ENCODE measurements at regions not wholly inside any gene's neighbourhood (a gene's known extent, or its start where the extent isn't known, plus 50 kb on each side); places are given as distances from the start of the nearest gene placed in this dataset.

DNA sequence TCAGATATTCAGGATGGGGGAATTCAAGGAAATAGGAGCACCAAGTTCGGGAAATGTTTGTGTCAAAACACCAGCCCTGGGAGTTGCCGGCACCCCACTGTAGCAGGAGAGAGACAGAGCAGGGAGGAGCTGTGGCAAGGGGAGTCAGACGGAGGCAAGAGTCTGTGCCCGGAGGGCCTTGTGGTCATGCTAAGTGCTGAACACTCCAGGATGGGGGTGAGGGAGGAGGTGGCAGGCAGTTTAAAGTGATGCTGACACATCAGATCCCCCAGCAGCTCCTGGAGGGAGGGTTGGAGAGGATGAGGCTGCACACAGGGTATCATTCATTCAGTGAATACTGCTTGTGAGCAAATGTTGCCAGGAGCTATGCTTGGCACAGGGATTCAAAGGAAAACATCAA is 150.3 kb upstream of the ETV3 start:
- Histone ChIP-seq H3K4me3 (ENCODE audit: low read length) (no peak overlapping the region), H3K27ac (ENCODE audit: low read length) (no peak overlapping the region), H3K4me1 (ENCODE audit: control insufficient read depth, insufficient read depth, low read length) (no peaks in the 10 kb centered on the region), H3K27me3 (ENCODE audit: control insufficient read depth, insufficient read depth) (no peaks in the 10 kb centered on the region), H3K9me3 (ENCODE audit: control insufficient read depth, low read length) (no peaks in the 10 kb centered on the region)
- intact Hi-C loops (cut with DNase I), result no loop called here
- ATAC-seq (no peak), DNase-seq (no peak)
- 58% methylated on average over 4 of the region's 4 CpGs for WGBS

DNA sequence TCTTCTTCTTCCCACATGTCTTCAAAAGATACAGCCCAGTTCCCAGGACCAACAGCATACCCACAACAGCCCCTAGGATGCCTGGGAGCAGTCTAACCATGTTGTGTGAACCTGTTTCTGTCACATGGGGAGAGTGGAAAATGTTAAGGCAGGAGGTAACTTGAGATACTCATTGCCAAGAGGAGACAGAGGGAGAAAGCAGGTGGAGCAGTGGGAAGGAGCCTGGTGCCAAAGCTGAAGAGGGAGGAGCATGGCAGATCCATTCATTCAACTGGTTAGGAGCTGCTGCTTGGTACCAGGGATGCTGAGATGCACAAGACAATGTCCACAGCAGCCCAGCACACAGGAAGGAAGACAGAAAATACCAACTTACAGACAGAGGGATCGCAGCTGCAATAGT is 149.8 kb upstream of the ETV3 start:
- 88% methylated on average over 1 of the region's 1 CpG for WGBS
- Histone ChIP-seq H3K27ac (ENCODE audit: low read length) (no peak overlapping the region), H3K27me3 (ENCODE audit: control insufficient read depth, insufficient read depth) (no peaks in the 10 kb centered on the region), H3K4me3 (ENCODE audit: low read length) (no peak overlapping the region), H3K4me1 (ENCODE audit: control insufficient read depth, insufficient read depth, low read length) (no peaks in the 10 kb centered on the region), H3K9me3 (ENCODE audit: control insufficient read depth, low read length) (no peaks in the 10 kb centered on the region)
- ATAC-seq (no peak), DNase-seq (no peak)
- intact Hi-C loops (cut with DNase I), result no loop called here

DNA sequence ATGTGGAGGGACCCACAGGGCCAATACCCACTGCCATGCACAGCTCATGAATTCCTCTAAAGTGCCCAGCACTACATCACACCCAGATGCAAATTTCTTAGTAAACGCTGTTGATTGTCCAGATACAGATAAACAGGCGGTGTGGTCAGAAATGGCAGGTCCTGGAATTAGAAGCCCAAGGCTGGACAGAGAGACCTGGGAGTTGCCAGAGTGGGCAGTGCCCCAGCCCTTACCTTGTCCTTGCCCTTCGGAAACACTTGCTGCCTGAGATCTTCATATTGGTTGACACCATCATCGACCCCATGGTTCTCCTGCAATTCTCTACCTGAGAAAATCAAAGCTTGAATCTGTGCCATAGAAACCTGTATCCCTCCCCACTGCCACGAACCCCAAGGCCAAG is 149.3 kb upstream of the ETV3 start:
- Histone ChIP-seq H3K9me3 (ENCODE audit: control insufficient read depth, low read length) (no peaks in the 10 kb centered on the region), H3K27ac (ENCODE audit: low read length) (no peak overlapping the region), H3K4me3 (ENCODE audit: low read length) (no peak overlapping the region), H3K4me1 (ENCODE audit: control insufficient read depth, insufficient read depth, low read length) (no peaks in the 10 kb centered on the region), H3K27me3 (ENCODE audit: control insufficient read depth, insufficient read depth) (no peaks in the 10 kb centered on the region)
- WGBS, result 67% methylated on average over 5 of the region's 5 CpGs
- DNase-seq (no peak), ATAC-seq (no peak)
- intact Hi-C loops (cut with DNase I), result no loop called here

DNA sequence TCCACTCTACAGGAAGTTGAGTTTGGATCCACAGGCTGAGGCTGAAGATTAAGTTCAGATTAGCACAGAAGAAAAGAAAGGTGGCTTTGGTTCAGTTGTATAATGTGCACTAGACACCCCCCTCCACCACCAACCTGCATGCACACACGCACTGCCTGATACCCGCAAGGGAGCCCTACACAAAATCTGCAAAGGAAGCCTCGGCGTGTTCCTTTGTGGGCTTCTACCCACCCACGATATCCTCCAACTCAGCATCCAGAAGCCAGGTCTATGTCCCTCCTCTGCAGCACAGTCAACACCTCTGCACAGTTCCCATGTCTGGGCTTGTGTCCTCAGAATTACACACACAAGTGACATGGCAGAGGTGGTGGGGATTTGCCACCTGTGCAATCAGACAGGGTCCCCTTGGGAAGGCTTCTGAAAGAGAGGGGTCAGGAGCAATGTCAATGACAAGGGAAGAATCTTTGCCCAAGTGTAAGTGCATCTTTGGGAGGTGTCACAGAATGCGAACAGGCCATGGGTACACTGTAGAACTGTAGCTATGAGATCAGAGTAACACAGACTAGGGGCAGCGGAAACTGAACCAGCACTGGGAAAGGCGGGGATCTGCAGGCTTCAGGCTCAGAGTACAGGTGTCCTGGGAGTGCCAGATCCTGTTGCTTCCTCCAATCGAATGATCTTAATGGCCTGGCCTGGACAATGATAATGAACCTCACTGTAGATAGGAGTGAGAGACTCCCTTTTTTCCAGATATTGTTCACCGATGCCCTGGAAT is 148.6 kb upstream of the ETV3 start:
- H3K27ac ChIP-seq (ENCODE audit: low read length), result no peak overlapping the region
- DNase-seq, result no peak
- ATAC-seq, result no peak
- WGBS, result 83% methylated on average over 10 of the region's 10 CpGs
- no peak overlapping the region for H3K4me3 ChIP-seq (ENCODE audit: low read length)
- H3K27me3 ChIP-seq (ENCODE audit: control insufficient read depth, insufficient read depth), result no peaks in the 10 kb centered on the region
- no peaks in the 10 kb centered on the region for H3K9me3 ChIP-seq (ENCODE audit: control insufficient read depth, low read length)
- intact Hi-C loops (cut with DNase I), result no loop called here
- no peaks in the 10 kb centered on the region for H3K4me1 ChIP-seq (ENCODE audit: control insufficient read depth, insufficient read depth, low read length)

DNA sequence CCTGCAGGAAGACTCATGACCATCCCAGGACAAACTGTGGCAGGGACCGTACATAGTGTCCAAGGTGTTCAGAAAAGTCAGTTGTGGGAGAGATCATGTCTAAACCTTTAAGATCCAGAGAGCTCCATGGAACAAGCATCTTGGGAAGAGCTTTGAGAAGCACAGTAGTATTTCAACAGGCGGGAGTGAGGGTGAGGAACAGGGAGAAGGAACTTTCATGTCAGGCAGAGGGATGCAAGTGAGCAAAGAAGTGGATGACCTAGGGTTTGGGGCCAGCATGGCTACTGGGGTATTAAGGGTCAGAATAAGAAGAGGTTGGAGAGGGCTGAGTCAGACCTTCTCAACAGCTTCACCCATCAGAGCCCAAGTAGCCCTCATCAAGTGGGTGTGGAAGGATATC is 147.9 kb upstream of the ETV3 start:
- no peaks in the 10 kb centered on the region for H3K27me3 ChIP-seq (ENCODE audit: control insufficient read depth, insufficient read depth)
- ATAC-seq, result no peak

DNA sequence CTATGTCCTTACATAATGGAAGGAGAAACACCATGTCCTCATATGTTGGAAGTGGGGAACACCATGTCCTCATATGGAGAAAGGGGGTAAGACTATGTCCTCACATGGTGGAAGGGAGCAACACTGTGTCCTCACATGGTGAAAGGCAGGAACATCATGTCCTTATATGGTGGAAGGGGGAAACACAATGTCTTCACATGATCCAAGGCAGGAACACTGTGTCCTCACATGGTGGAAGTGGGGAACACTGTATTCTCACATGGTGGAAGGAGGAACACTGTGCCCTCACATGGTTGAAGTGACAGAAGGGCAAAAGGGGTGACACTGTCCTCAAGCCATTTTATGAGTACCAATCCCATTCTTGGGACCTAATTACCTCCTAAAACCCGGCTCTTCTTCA is 146.3 kb upstream of the ETV3 start:
- H3K27me3 ChIP-seq (ENCODE audit: control insufficient read depth, insufficient read depth), result no peaks in the 10 kb centered on the region
- WGBS, result 69% methylated on average over 1 of the region's 1 CpG
- intact Hi-C loops (cut with DNase I), result no loop called here

More for the DNA sequence above, 147.9 kb upstream of the ETV3 start:
- no peaks in the 10 kb centered on the region for H3K9me3 ChIP-seq (ENCODE audit: control insufficient read depth, low read length)
- H3K27ac ChIP-seq (ENCODE audit: low read length), result no peak overlapping the region
- no peak overlapping the region for H3K4me3 ChIP-seq (ENCODE audit: low read length)
- DNase-seq, result no peak
- no peaks in the 10 kb centered on the region for H3K4me1 ChIP-seq (ENCODE audit: control insufficient read depth, insufficient read depth, low read length)
- intact Hi-C loops (cut with DNase I), result no loop called here
- 92% methylated on average over 2 of the region's 2 CpGs for WGBS

DNA sequence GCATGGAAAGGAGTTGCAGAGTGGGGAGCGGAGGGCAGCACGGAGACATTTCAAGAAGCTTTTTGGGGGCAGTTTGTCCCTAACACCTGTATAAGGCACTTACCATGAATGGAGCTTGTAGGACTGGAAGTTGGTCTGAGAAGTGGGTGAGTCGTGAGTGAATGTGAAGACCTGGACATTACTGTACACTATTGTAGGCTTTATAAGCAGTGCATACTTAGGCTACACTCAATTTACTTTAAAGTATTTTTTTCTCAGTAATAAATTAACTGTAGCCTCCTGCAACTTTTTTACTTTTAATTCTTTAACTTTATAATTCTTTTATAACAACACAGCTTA is 141.6 kb upstream of the ETV3 start:
- Histone ChIP-seq H3K4me1 (ENCODE audit: control insufficient read depth, insufficient read depth, low read length) (no peaks in the 10 kb centered on the region), H3K27me3 (ENCODE audit: control insufficient read depth, insufficient read depth) (no peaks in the 10 kb centered on the region), H3K9me3 (ENCODE audit: control insufficient read depth, low read length) (no peaks in the 10 kb centered on the region), H3K4me3 (ENCODE audit: low read length) (no peak overlapping the region), H3K27ac (ENCODE audit: low read length) (no peak overlapping the region)
- DNase-seq, result no peak
- no peak for ATAC-seq
- 39% methylated on average over 3 of the region's 3 CpGs for WGBS
- intact Hi-C loops (cut with DNase I), result no loop called here

More for the DNA sequence above, 146.3 kb upstream of the ETV3 start:
- no peak overlapping the region for H3K4me3 ChIP-seq (ENCODE audit: low read length)
- H3K9me3 ChIP-seq (ENCODE audit: control insufficient read depth, low read length), result no peaks in the 10 kb centered on the region
- no peak overlapping the region for H3K27ac ChIP-seq (ENCODE audit: low read length)
- DNase-seq, result no peak
- no peak for ATAC-seq
- H3K4me1 ChIP-seq (ENCODE audit: control insufficient read depth, insufficient read depth, low read length), result no peaks in the 10 kb centered on the region

DNA sequence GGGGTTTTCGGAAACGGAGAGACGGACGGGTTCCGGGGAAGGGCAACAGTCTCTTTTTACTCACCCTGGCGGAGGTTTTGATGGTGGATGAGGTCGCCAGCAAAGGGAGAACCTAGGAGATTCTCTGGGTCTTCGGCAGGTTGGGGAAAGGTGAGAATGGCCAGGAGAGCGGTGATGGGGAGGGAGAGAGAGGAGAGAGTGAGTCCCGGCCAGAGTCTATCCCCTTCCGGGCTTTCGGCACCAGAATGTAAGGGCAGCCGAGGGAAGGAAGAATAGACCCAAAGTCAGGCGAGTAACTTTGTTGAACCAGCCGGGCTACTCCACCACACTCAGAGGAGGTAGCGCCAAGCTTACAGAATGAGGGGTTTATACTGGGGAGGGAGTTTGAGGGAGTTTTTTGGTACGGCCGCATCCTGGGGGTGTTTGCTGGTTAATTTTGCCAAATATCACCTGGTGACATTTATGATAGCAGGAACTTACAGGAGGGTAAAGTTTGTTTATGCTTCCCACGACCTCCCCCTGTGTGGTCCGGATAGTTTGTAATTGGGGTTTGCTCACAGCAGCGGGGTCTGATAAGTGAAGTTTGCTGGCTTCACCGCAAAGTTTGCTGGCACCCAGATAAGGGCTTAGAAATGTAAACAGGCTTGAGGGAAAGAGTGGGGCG is 141.1 kb upstream of the ETV3 start:
- H3K4me1 ChIP-seq (ENCODE audit: control insufficient read depth, insufficient read depth, low read length), result no peaks in the 10 kb centered on the region
- no peak overlapping the region for H3K4me3 ChIP-seq (ENCODE audit: low read length)
- intact Hi-C loops (cut with DNase I), result no loop called here
- H3K27me3 ChIP-seq (ENCODE audit: control insufficient read depth, insufficient read depth), result no peaks in the 10 kb centered on the region
- H3K9me3 ChIP-seq (ENCODE audit: control insufficient read depth, low read length), result no peaks in the 10 kb centered on the region
- whole genome bisulfite sequencing, result 35% methylated on average over 23 of the region's 23 CpGs
- DNase-seq (no peak), ATAC-seq (no peak)
- no peak overlapping the region for H3K27ac ChIP-seq (ENCODE audit: low read length)

DNA sequence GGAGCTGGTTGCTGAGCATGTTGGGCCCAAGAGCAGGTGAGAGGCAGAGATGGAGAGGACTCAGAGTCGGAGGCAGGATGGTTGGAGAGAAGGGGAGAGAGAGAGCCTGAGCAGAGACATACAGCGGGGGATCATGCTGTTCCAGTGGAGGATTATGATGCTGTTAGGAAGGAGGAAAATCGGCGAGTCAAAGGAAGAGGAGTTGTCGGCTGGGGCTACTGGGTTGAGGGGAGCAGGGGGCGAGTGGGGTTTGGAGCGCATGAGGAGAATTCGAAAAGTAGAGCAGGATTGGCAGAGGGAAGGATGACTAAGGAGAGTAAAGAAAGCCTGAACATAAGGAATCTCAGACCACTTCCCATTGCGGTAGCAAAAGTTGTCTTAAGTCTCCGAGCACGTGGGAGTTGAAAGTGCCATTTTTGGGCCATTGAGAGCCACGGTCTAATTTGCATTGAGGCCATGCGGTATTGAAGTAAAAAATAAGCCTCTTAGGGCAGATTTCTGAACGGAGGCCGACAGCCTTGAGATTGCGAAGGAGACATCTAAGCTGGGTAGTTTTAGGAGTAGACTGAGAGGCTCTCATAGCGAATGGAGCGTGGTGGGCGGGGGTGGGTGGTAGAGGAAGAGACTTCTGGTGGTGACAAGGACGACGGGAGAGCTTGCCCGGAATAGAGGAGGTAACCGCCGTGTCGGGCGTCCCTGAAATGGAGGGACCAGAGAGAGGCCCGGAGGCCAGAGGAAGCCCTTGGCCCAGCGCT is 140.4 kb upstream of the ETV3 start:
- ATAC-seq (no peak), DNase-seq (no peak)
- Histone ChIP-seq H3K9me3 (ENCODE audit: control insufficient read depth, low read length) (no peaks in the 10 kb centered on the region), H3K4me1 (ENCODE audit: control insufficient read depth, insufficient read depth, low read length) (no peaks in the 10 kb centered on the region), H3K27ac (ENCODE audit: low read length) (no peak overlapping the region), H3K4me3 (ENCODE audit: low read length) (no peak overlapping the region), H3K27me3 (ENCODE audit: control insufficient read depth, insufficient read depth) (no peaks in the 10 kb centered on the region)
- intact Hi-C loops (cut with DNase I), result no loop called here
- WGBS, result 72% methylated on average over 28 of the region's 28 CpGs

DNA sequence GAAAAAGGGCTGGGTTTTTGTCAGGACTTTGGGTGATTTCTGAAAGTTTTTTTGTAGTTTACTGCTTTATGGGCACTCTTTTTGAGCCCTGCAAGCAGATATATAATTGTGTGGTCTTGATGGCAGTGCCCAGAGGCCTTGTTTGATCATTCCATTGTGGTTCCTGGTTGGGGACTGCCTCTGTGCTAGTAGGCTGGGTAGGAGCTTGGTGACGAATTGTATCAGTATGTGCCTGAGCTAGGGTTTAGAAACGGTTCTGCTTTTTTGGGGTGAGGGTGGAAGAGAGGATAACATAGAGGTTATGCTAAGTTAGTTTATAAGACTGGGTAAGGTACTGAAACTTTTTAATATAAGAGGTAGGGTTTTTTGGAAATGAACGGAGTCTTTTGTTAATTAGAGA is 139.7 kb upstream of the ETV3 start:
- DNase-seq (no peak), ATAC-seq (no peak)
- Histone ChIP-seq H3K4me1 (ENCODE audit: control insufficient read depth, insufficient read depth, low read length) (no peaks in the 10 kb centered on the region), H3K27me3 (ENCODE audit: control insufficient read depth, insufficient read depth) (no peaks in the 10 kb centered on the region), H3K27ac (ENCODE audit: low read length) (no peak overlapping the region), H3K9me3 (ENCODE audit: control insufficient read depth, low read length) (no peaks in the 10 kb centered on the region), H3K4me3 (ENCODE audit: low read length) (no peak overlapping the region)
- 71% methylated on average over 3 of the region's 3 CpGs for WGBS
- intact Hi-C loops (cut with DNase I), result no loop called here

DNA sequence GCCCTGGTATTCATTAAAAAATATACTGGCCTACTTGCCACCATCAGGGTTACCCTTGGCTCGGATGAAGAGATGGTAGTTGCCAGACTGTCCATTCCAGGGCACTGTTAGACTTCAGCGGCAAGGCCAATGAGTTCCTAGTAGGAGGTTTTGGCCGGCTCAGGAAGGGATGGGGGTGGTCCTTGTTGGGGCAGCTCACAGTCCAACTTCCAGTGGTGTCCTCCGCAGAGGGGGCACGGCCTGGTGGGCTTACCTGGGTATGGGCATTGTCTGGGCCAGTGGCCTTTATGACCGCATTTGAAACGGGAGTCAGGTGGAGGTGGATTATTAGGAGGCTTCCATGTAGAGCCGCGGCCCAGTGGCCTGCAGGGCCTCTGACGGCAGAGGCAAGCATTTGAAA is 139.1 kb upstream of the ETV3 start:
- ATAC-seq (no peak), DNase-seq (no peak)
- no peaks in the 10 kb centered on the region for H3K4me1 ChIP-seq (ENCODE audit: control insufficient read depth, insufficient read depth, low read length)
- no peak overlapping the region for H3K4me3 ChIP-seq (ENCODE audit: low read length)
- intact Hi-C loops (cut with DNase I), result no loop called here
- no peaks in the 10 kb centered on the region for H3K9me3 ChIP-seq (ENCODE audit: control insufficient read depth, low read length)
- no peaks in the 10 kb centered on the region for H3K27me3 ChIP-seq (ENCODE audit: control insufficient read depth, insufficient read depth)
- no peak overlapping the region for H3K27ac ChIP-seq (ENCODE audit: low read length)
- 89% methylated on average over 10 of the region's 10 CpGs for WGBS
